IMR-90 (cell line): ENCODE measurements at regions not wholly inside any gene's neighbourhood (a gene's known extent, or its start where the extent isn't known, plus 50 kb on each side); places are given as distances from the start of the nearest gene placed in this dataset.

Source experiments
- ATAC-seq: fragments of 200-7000 bp; cut with Tn5 transposase; 2 replicates; pipeline ENCODE4 v1.9.1; 2020; ENCODE audit warnings: low read depth, mild to moderate bottlenecking, moderate library complexity
- BruUV-seq: library from RNA; stranded (reverse); fragments of 400-500 nt; replicated peaks from 2 replicates; lab custom pipeline; 2021; lab: Mats Ljungman, UMichigan
- CTCF ChIA-PET: fragments of 300-600 bp; formaldehyde crosslinking; extraction: SDS; loops from one replicate; lab custom pipeline; 2021; ENCODE audit warnings: antibody characterized with exemption; lab: Yijun Ruan, JAX
- POLR2A ChIA-PET: fragments of 300-600 bp; sonication (Branson Sonifier 250); formaldehyde crosslinking; loops from one replicate; lab custom pipeline; 2022; ENCODE audit warnings: antibody characterized with exemption; ENCODE audit not compliant: unreplicated experiment; lab: Charles Lee
- DNase-seq: peaks from one replicate; pipeline ENCODE4 v3.0.0; 2013
- H2AFZ ChIP-seq: replicated peaks from 2 replicates; pipeline ENCODE3; 2013; ENCODE audit warnings: low read length, mild to moderate bottlenecking; ENCODE audit not compliant: poor library complexity
- H2AK5ac ChIP-seq: 2 replicates; pipeline ENCODE4 v1.6.1; 2013; ENCODE audit warnings: low read depth, low read length, inconsistent platforms
- H2AK9ac ChIP-seq: replicated peaks from 2 replicates; pipeline ENCODE3; 2013; ENCODE audit warnings: mild to moderate bottlenecking, low read depth, low read length, moderate library complexity; ENCODE audit not compliant: poor library complexity
- H2BK120ac ChIP-seq: 2 replicates; pipeline ENCODE4 v1.6.1; 2013; ENCODE audit warnings: low read depth, low read length, inconsistent platforms
- H2BK15ac ChIP-seq: 3 replicates; pipeline ENCODE4 v1.6.1; 2013; ENCODE audit warnings: low read depth, low read length, inconsistent platforms
- H2BK20ac ChIP-seq: 2 replicates; pipeline ENCODE4 v1.6.1; 2013; ENCODE audit warnings: low read depth, mild to moderate bottlenecking, inconsistent platforms, low read length, moderate library complexity
- H2BK5ac ChIP-seq: 2 replicates; pipeline ENCODE4 v1.6.1; 2013; ENCODE audit warnings: mild to moderate bottlenecking, low read depth, low read length, inconsistent platforms; ENCODE audit not compliant: poor library complexity, severe bottlenecking
- H3K14ac ChIP-seq: replicated peaks from 2 replicates; pipeline ENCODE4 v1.6.1; 2013; ENCODE audit warnings: low read depth, low read length, inconsistent platforms
- H3K18ac ChIP-seq: 2 replicates; pipeline ENCODE4 v1.6.1; 2013; ENCODE audit warnings: low read depth, low read length, control low read depth
- H3K23ac ChIP-seq: 2 replicates; pipeline ENCODE4 v1.6.1; 2013; ENCODE audit warnings: low read depth, low read length, inconsistent platforms
- H3K27ac ChIP-seq: 2 replicates; pipeline ENCODE4 v1.5.1; 2013; ENCODE audit warnings: mild to moderate bottlenecking, control low read depth, low read length; ENCODE audit not compliant: insufficient read depth
- H3K27me3 ChIP-seq: 2 replicates; pipeline ENCODE4 v1.6.1; 2013; ENCODE audit warnings: low read length; ENCODE audit not compliant: control insufficient read depth, insufficient read depth
- H3K36me3 ChIP-seq: 2 replicates; pipeline ENCODE4 v1.6.1; 2013; ENCODE audit warnings: low read length, mixed read lengths; ENCODE audit not compliant: control insufficient read depth, insufficient read depth
- H3K4ac ChIP-seq: 2 replicates; pipeline ENCODE4 v1.6.1; 2013; ENCODE audit warnings: low read depth, low read length, inconsistent platforms
- H3K4me1 ChIP-seq: 2 replicates; pipeline ENCODE4 v1.6.1; 2013; ENCODE audit warnings: low read length, mixed read lengths; ENCODE audit not compliant: control insufficient read depth, insufficient read depth
- H3K4me2 ChIP-seq: 2 replicates; pipeline ENCODE4 v1.6.1; 2013; ENCODE audit warnings: low read depth, mild to moderate bottlenecking, control low read depth, low read length, moderate library complexity
- H3K4me3 ChIP-seq: 2 replicates; pipeline ENCODE4 v1.5.1; 2013; ENCODE audit warnings: low read depth, mild to moderate bottlenecking, control low read depth, low read length, moderate library complexity; ENCODE audit not compliant: insufficient read depth
- H3K56ac ChIP-seq: 2 replicates; pipeline ENCODE4 v1.6.1; 2013; ENCODE audit warnings: low read length, inconsistent platforms; ENCODE audit not compliant: insufficient read depth; ENCODE audit errors: extremely low read depth
- H3K79me1 ChIP-seq, 2 experiments: 2 replicates each; pipeline ENCODE4 v1.6.1; 2013; ENCODE audit warnings: low read length in 2 of 2, inconsistent platforms in 1 of 2, low read depth in 1 of 2
- H3K9ac ChIP-seq: 2 replicates; pipeline ENCODE4 v1.6.1; 2013; ENCODE audit warnings: low read depth, low read length, control low read depth
- H3K9me1 ChIP-seq: 2 replicates; pipeline ENCODE4 v1.6.1; 2013; ENCODE audit warnings: low read length, inconsistent platforms; ENCODE audit not compliant: insufficient read depth
- H3K9me3 ChIP-seq: 2 replicates; pipeline ENCODE4 v1.6.1; 2013; ENCODE audit warnings: low read length; ENCODE audit not compliant: control insufficient read depth, insufficient read depth
- H4K20me1 ChIP-seq: 2 replicates; pipeline ENCODE4 v1.6.1; 2013; ENCODE audit warnings: low read length, inconsistent platforms; ENCODE audit not compliant: insufficient read depth
- H4K5ac ChIP-seq: 2 replicates; pipeline ENCODE4 v1.6.1; 2013; ENCODE audit warnings: mild to moderate bottlenecking, low read depth, low read length, control low read depth
- H4K8ac ChIP-seq, 2 experiments: 2 replicates each; pipeline ENCODE4 v1.6.1; 2013; ENCODE audit warnings: low read depth in 2 of 2, low read length in 2 of 2, control low read depth in 1 of 2, inconsistent platforms in 1 of 2
- H4K91ac ChIP-seq: 2 replicates; pipeline ENCODE4 v1.6.1; 2013; ENCODE audit warnings: low read depth, low read length, inconsistent platforms; ENCODE audit not compliant: insufficient read depth
- BHLHE40 ChIP-seq: fragments of 150-350 bp; IDR thresholded peaks from 2 replicates; pipeline ENCODE4 v1.6.1; 2016; ENCODE audit warnings: mild to moderate bottlenecking, low read depth, low read length
- CEBPB ChIP-seq: IDR thresholded peaks from 2 replicates; pipeline ENCODE4 v1.6.1; 2012; ENCODE audit warnings: low read depth, low read length, improper control_type of control experiment
- MXI1 ChIP-seq: IDR thresholded peaks from 2 replicates; pipeline ENCODE4 v1.6.1; 2012; ENCODE audit warnings: low read depth, mild to moderate bottlenecking, low read length, moderate library complexity, borderline replicate concordance
- NFE2L2 ChIP-seq: fragments of 150-350 bp; IDR thresholded peaks from 2 replicates; pipeline ENCODE4 v1.6.1; 2016; ENCODE audit warnings: low read depth, mild to moderate bottlenecking, low read length
- POLR2A ChIP-seq: IDR thresholded peaks from 2 replicates; pipeline ENCODE4 v1.6.1; 2012; ENCODE audit warnings: mild to moderate bottlenecking, low read depth, low read length
- RAD21 ChIP-seq: IDR thresholded peaks from 2 replicates; pipeline ENCODE4 v1.6.1; 2012; ENCODE audit warnings: low read length, improper control_type of control experiment
- RFX5 ChIP-seq: IDR thresholded peaks from 2 replicates; pipeline ENCODE4 v1.8.0; 2012; ENCODE audit warnings: low read depth, mild to moderate bottlenecking, low read length, moderate library complexity
- WGBS, 2 experiments: methylation state at CpG; one replicate each; pipeline versions ENCODE4 v1.1.5 to v1.1.7; 2013; ENCODE audit warnings: missing lambda C conversion rate in 2 of 2; ENCODE audit not compliant: insufficient read length in 1 of 2; ENCODE audit errors: extremely low coverage in 2 of 2; 5-methylcytosine and 5-hydroxymethylcytosine counted together
- dilution Hi-C: fragments of 300-500 bp; cut with HindIII; formaldehyde crosslinking; loops from one replicate; pipeline ENCODE4 v1.14.3; 2018; ENCODE audit warnings: low sequenced_read_pairs; ENCODE audit not compliant: unreplicated experiment
- in situ Hi-C: fragments of 300-500 bp; cut with MboI; formaldehyde crosslinking; loops from 3 replicates; pipeline ENCODE4 v1.14.3; 2019; ENCODE audit warnings: low sequenced_read_pairs, inconsistent platforms, mixed read lengths
- intact Hi-C: fragments of 100-400 bp; cut with micrococcal nuclease; formaldehyde crosslinking; loops from 2 replicates; pipeline ENCODE4 v1.10.0; 2022

- CTCF ChIA-PET = interaction anchor here (0.6 kb wide), 1 partner anchor 666 kb away, joined by 3 read pairs; no protein-coding TSS in a partner anchor
Observed at GRCh38 chr2:58502931-58503330, 261.8 kb upstream of the FANCL start.

More at GRCh38 chr2:58502931-58503330, 261.8 kb upstream of the FANCL start:
- in situ Hi-C loops (no loop called here), dilution Hi-C loops (no loop called here), intact Hi-C loops (no loop called here)
- DNase-seq (no peak), ATAC-seq (no peak)
- Histone ChIP-seq H2AFZ (no peak overlapping the region), H2BK20ac (no peak overlapping the region), H4K8ac (no peak overlapping the region), H3K27ac (no peak overlapping the region), H3K79me1 (no peaks in the 10 kb centered on the region), H2BK120ac (no peak overlapping the region), H2AK9ac (no peak overlapping the region), H2BK15ac (no peak overlapping the region), H2BK5ac (no peak overlapping the region), H4K5ac (no peak overlapping the region), H3K23ac (no peak overlapping the region), H4K91ac (no peak overlapping the region), H3K56ac (no peak overlapping the region), H3K27me3 (no peaks in the 10 kb centered on the region), H4K20me1 (no peaks in the 10 kb centered on the region), H3K18ac (no peak overlapping the region), H3K9me1 (no peaks in the 10 kb centered on the region), H3K4me2 (no peak overlapping the region), H3K9ac (no peak overlapping the region), H3K9me3 (no peaks in the 10 kb centered on the region), H3K4me1 (no peaks in the 10 kb centered on the region), H3K4me3 (no peak overlapping the region), H3K4ac (no peak overlapping the region), H3K14ac (no peak overlapping the region), H3K36me3 (no peaks in the 10 kb centered on the region), H2AK5ac (no peak overlapping the region)
- WGBS, 2 experiments = no CpG with 5 or more reads among the region's 3 CpGs
- BruUV-seq = no TSS peak
- TF ChIP-seq RAD21 = no peak
- TF ChIP-seq BHLHE40 = no peak
- TF ChIP-seq CEBPB = no peak
- no peak for TF ChIP-seq MXI1
- TF ChIP-seq POLR2A = no peak
- TF ChIP-seq RFX5 = no peak
- TF ChIP-seq NFE2L2 = no peak
- POLR2A ChIA-PET = no interaction called here
